Jurkat, Clone E6-1 (cell line): ENCODE measurements at regions not wholly inside any gene's neighbourhood (a gene's known extent, or its start where the extent isn't known, plus 50 kb on each side); places are given as distances from the start of the nearest gene placed in this dataset.

Experiments
- DNase-seq: peaks from one replicate; pipeline ENCODE4 v3.0.0-alpha.2; 2011; ENCODE audit warnings: low read depth, low spot score
- H3K4me3 ChIP-seq: 2 replicates; pipeline ENCODE4 v1.5.1; 2011; ENCODE audit warnings: mild to moderate bottlenecking, low read length, control low read depth, moderate library complexity

DNA sequence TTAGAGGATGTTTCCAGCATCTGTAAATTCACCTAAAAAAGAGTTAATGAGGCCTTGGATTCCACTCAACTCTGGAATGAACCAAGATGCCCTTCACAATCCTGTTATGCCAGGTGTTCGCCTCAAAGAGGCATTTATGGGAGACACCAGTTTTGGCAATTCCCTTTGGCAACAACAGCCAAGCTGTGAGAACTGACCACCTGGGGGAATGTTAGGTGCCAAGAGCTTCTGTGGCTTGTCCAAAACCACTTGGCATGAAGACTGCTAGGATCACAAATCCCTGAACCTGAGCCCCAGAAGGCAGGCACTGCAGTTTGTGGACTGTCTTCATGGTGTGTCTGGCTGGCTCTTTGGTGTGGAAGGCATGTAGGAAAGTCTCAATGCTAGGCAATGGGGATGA is 164.4 kb upstream of the BDNF start:
- H3K4me3 ChIP-seq = no peak overlapping the region
- DNase-seq = no peak

DNA sequence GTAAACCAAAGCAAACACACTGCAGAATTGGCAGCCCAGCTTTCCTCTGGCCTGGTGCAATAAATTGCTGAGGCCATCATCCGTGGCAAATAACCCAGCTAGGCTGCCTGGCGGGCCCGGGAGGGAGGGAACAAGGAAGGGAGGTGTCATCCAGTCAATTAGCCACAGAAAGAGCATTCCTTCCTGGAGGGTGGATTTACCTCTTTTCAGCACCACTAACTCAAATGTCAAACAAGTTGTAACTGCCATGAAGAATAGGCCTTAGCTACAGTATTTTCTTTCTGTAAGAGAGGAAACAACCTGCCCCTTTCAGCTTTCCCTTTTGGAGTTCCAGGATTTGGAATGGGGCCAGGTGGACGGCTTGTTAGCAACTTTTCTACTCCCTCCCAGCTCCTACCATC is 163.8 kb upstream of the BDNF start:
- H3K4me3 ChIP-seq = no peak overlapping the region

DNA sequence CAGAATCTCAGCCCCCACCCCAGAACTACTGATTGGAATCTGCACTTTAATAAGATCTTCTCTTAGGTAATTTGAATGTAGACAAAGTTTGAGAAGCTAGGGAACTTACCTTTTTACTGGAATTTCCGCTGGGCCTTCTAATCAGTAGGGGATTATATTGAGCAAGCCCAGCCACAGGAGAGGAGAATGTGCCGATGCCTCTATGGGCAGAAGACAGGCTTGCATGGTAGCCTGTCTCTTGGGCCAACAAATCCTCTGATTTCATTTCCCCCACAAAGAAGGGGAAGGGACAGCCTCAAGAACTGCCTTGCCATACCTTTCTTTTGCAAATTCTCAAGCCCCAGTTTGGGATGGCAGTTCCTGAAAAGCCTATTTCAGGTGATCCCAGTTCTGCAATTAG is 163.4 kb upstream of the BDNF start:
- H3K4me3 ChIP-seq = no peak overlapping the region
- DNase-seq = no peak

More for the DNA sequence above, 163.8 kb upstream of the BDNF start:
- no peak for DNase-seq

DNA sequence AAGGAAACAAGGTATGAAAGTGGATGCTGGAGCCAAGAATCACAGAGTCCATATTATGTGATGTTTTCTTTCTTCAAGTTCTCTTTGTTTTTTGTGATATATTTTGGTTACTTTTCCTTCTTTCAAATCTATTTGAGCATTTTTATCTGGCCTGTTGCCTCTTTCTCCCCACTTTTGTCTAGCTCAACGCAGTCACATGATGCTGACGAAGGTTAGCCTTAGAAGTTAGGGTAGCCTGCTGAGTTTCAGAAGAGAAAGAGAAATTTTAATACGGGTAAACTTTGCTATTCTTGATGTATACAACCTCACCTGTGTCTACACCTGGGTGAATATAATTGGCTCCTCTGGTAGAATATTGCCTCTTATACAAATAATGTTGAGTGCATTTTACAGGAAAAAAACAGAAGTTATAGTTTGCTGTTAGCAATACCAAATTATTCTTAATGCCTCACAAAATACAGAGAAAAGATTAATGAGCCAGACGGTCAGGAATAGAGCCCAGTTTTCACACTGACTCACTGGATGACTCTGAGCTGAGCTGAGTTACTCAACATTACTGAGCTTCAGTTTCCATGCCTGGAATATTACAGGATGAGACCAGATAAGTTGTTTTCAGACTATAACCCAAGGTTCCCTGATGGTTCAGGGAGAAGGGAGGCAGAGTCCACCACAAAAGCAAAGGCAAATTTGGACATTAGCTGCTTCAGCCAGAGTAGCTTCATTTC is 161.6 kb upstream of the BDNF start:
- no peak for DNase-seq
- no peak overlapping the region for H3K4me3 ChIP-seq

DNA sequence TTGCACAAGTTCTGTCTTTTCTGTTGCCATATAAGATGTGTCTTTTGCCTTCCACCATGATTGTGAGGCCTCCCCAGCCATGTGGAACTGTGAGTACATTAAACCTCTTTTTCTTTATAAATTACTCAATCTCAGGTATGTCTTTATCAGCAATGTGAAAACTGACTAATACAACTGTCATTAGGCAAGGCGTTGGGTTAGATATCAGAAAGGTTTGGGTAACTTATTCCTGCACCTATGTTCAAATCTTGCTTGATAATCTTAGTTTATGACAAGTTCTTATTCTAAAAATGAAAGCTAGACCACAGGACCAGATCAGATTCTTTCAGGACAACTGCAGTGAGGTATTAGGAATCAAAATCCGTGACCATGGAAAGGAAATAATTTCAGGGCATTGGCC is 160.6 kb upstream of the BDNF start:
- DNase-seq = no peak
- H3K4me3 ChIP-seq = no peak overlapping the region

DNA sequence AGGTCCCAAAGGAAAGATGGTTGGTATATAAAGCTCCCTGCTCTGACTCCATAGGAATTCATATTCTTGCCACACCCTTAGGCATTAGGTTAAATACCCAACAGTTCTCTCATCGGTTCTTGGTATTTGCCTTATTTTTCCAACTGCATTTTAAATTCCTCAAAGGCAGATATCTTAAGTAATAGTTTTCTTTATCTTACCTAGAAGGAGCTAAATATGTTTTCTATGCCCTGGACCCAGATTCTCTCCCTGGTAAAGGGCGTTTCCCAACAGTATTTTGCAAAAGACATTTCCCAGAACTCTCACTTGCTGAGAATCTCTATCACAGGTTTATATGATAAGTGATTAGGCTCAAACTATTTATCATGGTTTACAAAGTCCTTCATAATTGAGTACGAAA is 158.6 kb upstream of the BDNF start:
- DNase-seq = no peak
- H3K4me3 ChIP-seq = no peak overlapping the region

DNA sequence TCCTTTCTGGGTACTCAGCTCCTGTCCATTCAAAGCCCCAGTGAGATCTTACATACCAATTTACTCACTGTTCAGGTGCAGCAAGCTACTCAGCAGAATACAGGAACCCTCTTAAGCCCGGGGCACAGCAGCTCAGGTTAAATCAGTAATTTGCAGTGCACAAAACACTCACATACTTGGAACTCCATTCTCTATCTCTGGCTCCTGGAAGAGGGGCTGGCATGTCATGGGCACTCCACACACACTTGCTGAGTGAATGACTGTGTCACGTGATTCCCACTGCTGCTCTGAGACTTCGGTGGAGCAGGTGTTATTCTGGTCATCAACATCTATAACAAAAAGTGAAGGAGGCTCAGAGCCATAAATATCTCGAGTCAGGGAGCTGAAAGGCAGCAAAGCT is 157.3 kb upstream of the BDNF start:
- no peak for DNase-seq
- H3K4me3 ChIP-seq = no peak overlapping the region

DNA sequence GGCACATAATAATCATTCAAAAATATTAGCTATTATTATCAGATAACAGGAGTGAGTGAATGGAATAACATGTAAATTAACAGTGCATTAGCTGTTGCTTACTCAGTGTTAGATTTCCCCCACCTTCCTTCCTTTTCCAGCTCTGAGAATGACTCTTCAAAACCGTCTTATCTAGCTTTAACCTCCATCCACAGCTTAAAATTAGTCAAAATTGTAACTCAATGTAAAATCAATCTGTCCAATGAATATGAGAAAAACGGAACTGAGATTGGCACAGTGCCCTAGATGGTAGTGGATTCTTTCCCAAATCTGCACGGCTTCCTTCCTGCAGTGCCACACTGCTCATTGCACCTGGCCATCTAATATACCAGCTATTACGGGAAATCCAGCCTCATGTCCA is 156.8 kb upstream of the BDNF start:
- DNase-seq = no peak

DNA sequence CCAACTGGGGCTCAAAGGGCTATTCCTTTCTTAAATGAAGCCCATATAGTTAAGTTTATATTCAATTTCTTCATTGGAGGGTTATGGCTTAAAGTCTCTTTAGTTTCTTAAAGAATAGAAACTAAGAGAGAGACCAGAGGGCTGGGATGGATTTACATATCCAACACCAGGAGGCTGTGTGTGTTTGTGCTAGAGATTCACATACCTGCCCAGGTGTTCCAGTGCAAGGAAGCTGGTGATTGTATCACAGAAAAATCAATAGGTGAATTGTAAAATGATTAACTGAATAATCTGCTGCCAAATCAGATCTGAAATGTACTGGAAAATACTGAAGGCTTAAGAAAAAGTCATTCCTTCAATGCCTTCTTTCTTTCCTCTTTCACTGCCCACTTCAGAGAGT is 148.2 kb upstream of the BDNF start:
- DNase-seq = no peak

More for the DNA sequence above, 156.8 kb upstream of the BDNF start:
- H3K4me3 ChIP-seq = no peak overlapping the region

DNA sequence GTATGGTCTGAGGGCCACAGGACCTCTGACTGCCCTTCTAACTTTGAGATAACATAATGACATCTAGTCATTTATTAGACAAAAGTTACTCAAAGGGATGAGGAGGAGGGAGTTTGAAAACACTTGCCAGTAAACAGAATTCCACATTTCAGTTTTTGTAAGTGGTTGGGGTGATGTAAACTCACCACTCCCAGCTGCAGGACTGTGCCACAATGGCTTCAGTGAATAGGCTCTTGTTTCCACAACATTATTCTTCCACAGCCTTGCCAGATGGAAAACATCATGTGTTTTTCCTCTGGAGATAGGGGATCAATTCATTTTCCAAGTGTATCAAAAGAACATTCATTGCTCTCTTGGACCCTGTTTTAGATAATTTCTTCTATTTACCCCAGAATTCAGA is 147.2 kb upstream of the BDNF start:
- no peak for DNase-seq
- no peak overlapping the region for H3K4me3 ChIP-seq

More for the DNA sequence above, 148.2 kb upstream of the BDNF start:
- no peak overlapping the region for H3K4me3 ChIP-seq

DNA sequence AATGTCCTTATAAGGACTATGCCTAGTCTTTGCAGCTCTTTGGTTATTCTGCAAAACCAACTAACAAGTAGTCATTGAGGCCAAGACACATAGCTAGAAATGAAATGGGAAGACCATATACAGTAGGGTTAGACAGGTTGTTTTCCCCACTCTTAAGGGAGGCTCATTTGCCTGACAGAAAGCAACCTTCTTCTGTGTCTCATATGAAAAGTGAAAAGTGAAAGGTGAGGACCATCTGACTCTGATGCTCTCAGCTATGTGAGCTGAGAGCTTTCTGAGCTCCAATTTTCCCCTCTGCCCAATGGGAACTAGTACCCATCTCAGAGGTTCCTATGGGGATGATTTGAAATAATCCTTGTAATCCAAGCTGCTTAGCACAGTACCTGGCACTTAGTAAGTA is 142.0 kb upstream of the BDNF start:
- DNase-seq = no peak
- H3K4me3 ChIP-seq = no peak overlapping the region

DNA sequence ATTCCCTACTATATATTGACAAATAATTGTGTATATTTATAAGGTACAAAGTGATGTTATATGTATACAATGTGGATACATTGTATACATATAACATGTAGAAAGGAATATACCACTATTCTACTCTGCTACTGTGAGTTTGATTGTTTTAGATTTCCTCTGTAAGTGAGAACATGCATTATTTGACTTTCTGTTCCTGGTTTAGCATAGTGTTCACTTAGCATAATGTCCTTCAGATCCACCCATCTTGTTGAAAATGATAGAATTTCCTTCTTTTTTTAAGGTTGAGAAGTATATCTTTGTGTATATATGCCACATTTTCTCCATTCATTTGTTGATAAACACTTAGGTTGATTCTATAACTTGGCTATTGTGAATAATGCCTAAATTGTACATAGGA is 140.8 kb upstream of the BDNF start:
- H3K4me3 ChIP-seq = no peak overlapping the region
- DNase-seq = no peak

DNA sequence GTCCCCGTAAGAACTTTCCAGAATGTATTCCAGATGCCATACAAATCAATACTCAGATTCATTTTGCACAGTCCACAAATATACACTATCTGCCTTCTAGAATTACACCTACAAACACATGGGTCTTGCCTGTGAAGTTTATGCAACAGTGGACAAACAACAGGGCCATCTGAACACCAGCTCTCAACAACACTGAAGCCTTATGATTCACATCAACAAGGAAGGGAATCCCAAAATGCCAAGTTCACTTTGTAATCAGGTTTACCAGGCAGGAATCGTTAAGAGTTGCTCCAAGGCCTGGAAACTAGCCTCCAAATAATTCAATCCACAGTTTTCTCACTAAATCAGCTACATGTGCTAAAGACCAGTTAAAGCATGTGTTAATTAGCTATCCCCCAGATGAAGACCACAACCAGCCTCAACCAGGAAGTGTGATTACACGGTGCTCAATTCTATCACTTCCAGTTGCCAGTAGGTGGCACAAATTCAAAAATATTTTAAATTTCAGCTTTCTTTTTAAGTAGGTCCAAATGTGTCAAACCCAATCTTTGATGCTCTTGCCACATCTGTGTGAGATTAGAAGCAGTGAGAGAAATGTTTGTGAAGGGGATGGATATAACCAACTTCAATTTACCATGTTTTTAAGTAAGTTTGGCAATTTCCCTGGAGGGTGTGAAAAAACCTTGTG is 139.1 kb upstream of the BDNF start:
- H3K4me3 ChIP-seq = no peak overlapping the region
- DNase-seq = peak; percentile 24

DNA sequence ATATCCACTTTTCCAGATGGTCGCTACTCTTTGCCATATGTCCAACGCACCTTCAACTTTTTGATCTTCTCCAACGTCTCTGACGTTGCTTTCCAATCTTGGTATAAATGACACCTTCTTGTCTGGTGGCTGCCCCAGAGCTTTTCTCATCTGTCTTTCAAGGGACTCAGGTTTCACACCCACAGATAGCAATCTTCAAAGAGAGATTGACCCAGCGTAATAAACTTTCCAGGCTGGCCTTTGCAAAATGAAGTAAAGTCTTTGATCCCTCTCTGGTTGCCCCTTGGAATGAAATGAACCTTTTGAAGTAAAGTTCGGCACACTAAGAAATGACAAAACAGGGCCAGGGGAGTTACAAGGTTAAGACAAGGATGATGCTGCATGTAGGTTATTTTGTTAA is 138.4 kb upstream of the BDNF start:
- no peak overlapping the region for H3K4me3 ChIP-seq

DNA sequence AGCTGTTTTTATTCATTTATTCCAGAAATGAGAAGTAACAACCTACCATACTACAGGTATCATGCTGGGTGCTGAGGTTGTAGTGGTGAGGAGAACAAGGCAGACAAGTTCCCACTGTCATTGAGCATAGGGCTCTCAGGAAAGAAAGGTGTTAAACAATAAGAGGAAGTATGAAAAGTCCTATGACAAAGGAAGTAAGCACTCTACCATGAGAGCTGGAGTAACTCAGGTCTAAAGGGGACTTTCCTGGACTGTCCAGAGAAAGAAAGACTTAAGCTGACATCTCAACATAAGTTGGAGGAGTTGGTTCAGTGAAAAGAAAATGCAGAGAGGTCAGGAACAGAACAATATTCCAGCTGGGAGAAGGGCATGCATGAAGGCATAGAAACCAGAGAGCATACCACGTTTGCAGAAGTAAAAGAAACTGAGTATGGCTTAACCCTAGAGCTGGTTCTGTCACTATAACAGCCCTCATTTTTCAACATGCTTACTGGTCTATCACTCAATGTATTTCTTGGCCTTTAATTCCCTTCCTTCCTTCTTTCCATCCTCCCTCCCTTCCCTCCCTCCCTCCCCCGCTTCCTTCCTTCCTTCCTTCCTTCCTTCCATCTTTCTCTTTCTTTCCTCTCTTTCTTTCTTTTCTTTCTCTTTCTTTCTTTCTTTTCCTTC is 137.8 kb upstream of the BDNF start:
- no peak for DNase-seq
- no peak overlapping the region for H3K4me3 ChIP-seq

More for the DNA sequence above, 138.4 kb upstream of the BDNF start:
- DNase-seq = no peak

DNA sequence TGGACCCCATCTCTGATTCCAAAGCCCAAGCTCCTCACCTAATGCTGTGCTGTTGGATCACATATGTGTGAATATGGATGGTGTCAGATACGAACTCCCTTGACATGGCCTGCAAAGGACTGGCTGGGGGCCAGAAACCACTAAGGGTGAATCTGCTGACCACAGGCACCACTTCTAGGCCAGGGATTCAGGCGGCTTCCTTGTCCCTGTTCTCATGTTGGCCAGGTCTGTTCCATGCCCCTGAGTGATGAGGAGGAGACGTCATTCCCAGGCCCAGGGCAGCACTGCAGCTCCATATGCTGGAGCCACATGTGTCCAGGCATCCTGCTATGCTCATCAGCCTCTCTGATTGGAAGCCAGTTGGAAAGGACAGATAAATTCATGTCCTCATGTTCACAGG is 130.0 kb upstream of the BDNF start:
- no peak overlapping the region for H3K4me3 ChIP-seq
- DNase-seq = no peak

DNA sequence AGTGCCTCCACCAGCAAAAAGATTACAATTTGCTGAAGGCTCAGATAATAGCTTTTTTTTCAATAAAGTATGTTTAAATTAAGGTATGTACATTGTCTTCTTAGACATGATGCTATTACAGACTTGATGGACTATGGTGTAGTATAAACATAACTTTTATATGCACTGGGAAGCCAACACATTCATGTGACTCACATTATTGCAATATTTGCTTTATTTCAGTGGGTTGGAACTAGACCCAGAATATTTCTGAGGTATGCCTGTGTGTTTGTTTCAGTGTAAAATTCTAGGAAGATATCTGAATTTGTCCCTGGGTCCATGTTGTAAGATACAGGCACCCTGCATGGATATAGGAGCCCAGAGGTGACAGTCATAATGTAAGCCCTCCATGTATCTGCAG is 120.0 kb upstream of the BDNF start:
- no peak for DNase-seq
- no peak overlapping the region for H3K4me3 ChIP-seq

DNA sequence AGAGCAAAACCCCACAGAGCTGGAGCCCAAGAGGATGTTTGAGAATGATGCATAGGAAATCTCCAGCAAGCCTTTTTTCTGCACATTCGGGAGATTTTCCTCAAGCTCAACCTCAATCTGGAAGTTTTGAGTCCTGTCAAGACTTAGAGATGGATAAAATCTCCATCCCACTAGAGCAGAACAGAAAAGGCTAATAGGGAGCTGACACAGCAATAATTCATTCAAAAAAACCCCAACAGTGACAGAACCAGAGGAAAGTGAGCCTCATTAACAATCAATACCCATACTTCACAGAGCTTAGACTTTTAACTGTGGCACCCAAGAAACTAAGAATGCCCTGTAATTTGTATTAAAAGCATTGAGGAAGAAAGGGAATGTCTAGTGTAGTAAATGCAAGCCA is 115.9 kb upstream of the BDNF start:
- no peak overlapping the region for H3K4me3 ChIP-seq
- no peak for DNase-seq

DNA sequence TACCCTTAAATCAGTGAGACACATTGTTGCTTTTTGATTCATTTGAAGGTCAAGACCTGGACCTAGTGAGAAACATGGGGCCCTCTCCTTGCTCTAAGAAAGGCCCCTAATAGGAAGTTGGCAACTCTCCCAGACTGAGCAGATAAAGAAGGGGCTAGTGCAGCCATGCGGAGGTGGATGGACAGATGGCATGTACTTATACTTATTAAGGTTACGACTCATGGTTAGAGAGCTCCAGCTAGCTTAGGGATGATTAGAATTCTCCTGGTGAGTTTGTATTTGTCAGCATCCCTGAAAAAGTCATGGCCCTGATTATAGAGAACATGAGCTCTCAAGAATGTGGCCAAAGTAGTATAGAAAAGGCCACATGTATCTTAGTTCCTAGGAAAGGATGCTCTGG is 112.1 kb upstream of the BDNF start:
- DNase-seq = no peak

DNA sequence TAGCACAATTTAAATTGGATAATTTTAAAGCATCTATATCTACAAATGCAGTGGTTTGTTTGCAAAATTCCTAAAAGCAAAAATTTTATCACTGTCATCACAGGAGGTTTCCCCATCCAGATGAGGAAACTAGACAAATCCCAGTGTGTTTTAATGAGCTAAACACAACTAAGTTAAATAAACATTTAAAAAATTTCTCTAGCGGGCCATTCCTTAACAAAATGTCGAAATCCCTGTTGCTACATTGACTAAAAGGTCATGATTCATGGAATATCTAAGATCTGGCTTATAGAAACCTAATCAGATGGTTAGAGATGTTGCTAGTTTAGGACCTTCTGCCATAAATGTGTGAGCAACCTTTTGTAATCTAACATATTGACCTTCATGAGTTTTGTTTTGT is 107.3 kb upstream of the BDNF start:
- DNase-seq = no peak
- H3K4me3 ChIP-seq = no peak overlapping the region

More for the DNA sequence above, 112.1 kb upstream of the BDNF start:
- H3K4me3 ChIP-seq = no peak overlapping the region
